Sigmoid colon (tissue), 6 donors: ENCODE measurements at regions not wholly inside any gene's neighbourhood (a gene's known extent, or its start where the extent isn't known, plus 50 kb on each side); places are given as distances from the start of the nearest gene placed in this dataset.

Experiments
- DNase-seq: peaks from one replicate; pipeline ENCODE4 v3.0.0-alpha.2; 2019
- H3K27ac ChIP-seq, 4 donors: fragments of 200-600 bp; sonication (generic); one replicate each; pipeline ENCODE4 v1.5.1; 2016 to 2019; ENCODE audit warnings: mild to moderate bottlenecking in 1 of 4
- H3K27me3 ChIP-seq, 3 donors: fragments of 200-600 bp; sonication (generic); one replicate each; pipeline ENCODE4 v1.5.1; 2019; ENCODE audit warnings: mild to moderate bottlenecking in 1 of 3
- H3K36me3 ChIP-seq, 4 donors: fragments of 200-600 bp; sonication (generic); one replicate each; pipeline ENCODE4 v1.5.1; 2016 to 2019
- H3K4me1 ChIP-seq, 4 donors: fragments of 200-600 bp; sonication (generic); one replicate each; pipeline ENCODE4 v1.5.1; 2017 to 2019
- H3K4me3 ChIP-seq, 4 donors: fragments of 200-600 bp; sonication (generic); one replicate each; pipeline ENCODE4 v1.5.1; 2017 to 2019; ENCODE audit warnings: mild to moderate bottlenecking in 2 of 4, moderate library complexity in 1 of 4
- H3K9me3 ChIP-seq, 4 donors: fragments of 200-600 bp in 3 of 4; sonication (generic) in 3 of 4; one replicate each; pipeline versions ENCODE4 v1.5.1 to v1.6.1; 2013 to 2019
- CTCF ChIP-seq, 4 experiments: fragments of 450-650 bp in 3 of 4; fragments of 200-600 bp in 1 of 4; IDR thresholded peaks; one replicate each; pipeline ENCODE4 v1.5.1; 2016 to 2019; ENCODE audit warnings: antibody characterized with exemption in 4 of 4, mild to moderate bottlenecking in 3 of 4, moderate library complexity in 2 of 4
- EP300 ChIP-seq, 4 donors: sonication (generic); formaldehyde crosslinking; IDR thresholded peaks; one replicate each; pipeline ENCODE4 v1.6.1; 2017; ENCODE audit warnings: antibody characterized with exemption in 4 of 4
- POLR2A ChIP-seq, 2 donors: fragments of 450-650 bp; IDR thresholded peaks; one replicate each; pipeline ENCODE4 v1.6.1; 2016; ENCODE audit warnings: antibody characterized with exemption in 2 of 2, mild to moderate bottlenecking in 2 of 2, moderate library complexity in 2 of 2
- POLR2AphosphoS5 ChIP-seq, 4 donors: sonication (generic); formaldehyde crosslinking; IDR thresholded peaks; one replicate each; pipeline ENCODE4 v1.6.1; 2017; ENCODE audit warnings: antibody characterized with exemption in 4 of 4
- WGBS, 2 donors: extraction: QIAGEN DNeasy Blood & Tissue Kit; methylation state at CpG; one replicate each; pipeline ENCODE4 v1.1.7; 2013; 5-methylcytosine and 5-hydroxymethylcytosine counted together
- intact Hi-C: fragments of 100-400 bp; cut with DNase I; formaldehyde crosslinking; loops from one replicate; pipeline ENCODE4 v1.15.1; 2023
- donor health status: healthy with polysubstance abuse.
- donor health status: healthy.

- Histone ChIP-seq H3K4me3 (no peak overlapping the region), H3K27me3 (no peaks in the 10 kb centered on the region), H3K36me3 (no peaks in the 10 kb centered on the region), H3K27ac (no peak overlapping the region), H3K4me1 (no peaks in the 10 kb centered on the region), H3K9me3 (no peaks in the 10 kb centered on the region)
- no peak for DNase-seq
- TF ChIP-seq CTCF (IDR thresholded peaks at IDR 0.05) (no peak), EP300 (IDR thresholded peaks at IDR 0.05) (no peak), POLR2A (IDR thresholded peaks at IDR 0.05) (no peak), POLR2AphosphoS5 (IDR thresholded peaks at IDR 0.05) (no peak)
- intact Hi-C loops = no loop called here
Measured at GRCh38 chr7:79593866-79594301, 140.4 kb upstream of the MAGI2 start.

GRCh38 chr7:79590916-79591623 is 137.6 kb upstream of the MAGI2 start:
- Histone ChIP-seq H3K4me3 (no peak overlapping the region), H3K27me3 (no peaks in the 10 kb centered on the region), H3K9me3 (no peaks in the 10 kb centered on the region), H3K36me3 (no peaks in the 10 kb centered on the region), H3K4me1 (no peaks in the 10 kb centered on the region), H3K27ac (no peak overlapping the region)
- TF ChIP-seq EP300 (IDR thresholded peaks at IDR 0.05) (no peak), POLR2A (IDR thresholded peaks at IDR 0.05) (no peak), CTCF (IDR thresholded peaks at IDR 0.05) (no peak), POLR2AphosphoS5 (IDR thresholded peaks at IDR 0.05) (no peak)
- DNase-seq = no peak
- intact Hi-C loops = no loop called here

- TF ChIP-seq POLR2A (IDR thresholded peaks at IDR 0.05) = no peak
- no peak for TF ChIP-seq CTCF (IDR thresholded peaks at IDR 0.05)
- intact Hi-C loops = no loop called here
- 87 to 93% methylated on average over 1 of the region's 1 CpG for WGBS, 2 donors
- Histone ChIP-seq H3K4me1 (no peaks in the 10 kb centered on the region), H3K36me3 (no peaks in the 10 kb centered on the region), H3K9me3 (no peaks in the 10 kb centered on the region), H3K27me3 (no peaks in the 10 kb centered on the region), H3K27ac (no peak overlapping the region), H3K4me3 (no peak overlapping the region)
- DNase-seq = no peak
Measured at GRCh38 chr7:79590391-79590790, 136.9 kb upstream of the MAGI2 start.

- WGBS, 2 donors = 70 to 94% methylated on average over 2 of the region's 2 CpGs
- H3K36me3 ChIP-seq = no peaks in the 10 kb centered on the region
- no peaks in the 10 kb centered on the region for H3K4me1 ChIP-seq
- no peak overlapping the region for H3K27ac ChIP-seq
- no peak for TF ChIP-seq EP300 (IDR thresholded peaks at IDR 0.05)
- no peak for TF ChIP-seq POLR2A (IDR thresholded peaks at IDR 0.05)
- TF ChIP-seq CTCF (IDR thresholded peaks at IDR 0.05) = no peak
- TF ChIP-seq POLR2AphosphoS5 (IDR thresholded peaks at IDR 0.05) = no peak
- H3K9me3 ChIP-seq = no peaks in the 10 kb centered on the region
- H3K27me3 ChIP-seq = no peaks in the 10 kb centered on the region
- no peak for DNase-seq
- H3K4me3 ChIP-seq = no peak overlapping the region
- intact Hi-C loops = no loop called here
Measured at GRCh38 chr7:79570903-79571302, 117.4 kb upstream of the MAGI2 start.
